GM19395 (cell line): ENCODE measurements at regions not wholly inside any gene's neighbourhood (a gene's known extent, or its start where the extent isn't known, plus 50 kb on each side); places are given as distances from the start of the nearest gene placed in this dataset.
A peak's percentile ranks its signal among the peaks of the same experiment; 100 is the strongest.

Source experiments
- ATAC-seq: cut with Tn5 transposase; IDR thresholded peaks from one replicate; pipeline ENCODE4 v1.9.1; 2021; ENCODE audit warnings: mild to moderate bottlenecking, moderate library complexity; ENCODE audit not compliant: unreplicated experiment

DNA sequence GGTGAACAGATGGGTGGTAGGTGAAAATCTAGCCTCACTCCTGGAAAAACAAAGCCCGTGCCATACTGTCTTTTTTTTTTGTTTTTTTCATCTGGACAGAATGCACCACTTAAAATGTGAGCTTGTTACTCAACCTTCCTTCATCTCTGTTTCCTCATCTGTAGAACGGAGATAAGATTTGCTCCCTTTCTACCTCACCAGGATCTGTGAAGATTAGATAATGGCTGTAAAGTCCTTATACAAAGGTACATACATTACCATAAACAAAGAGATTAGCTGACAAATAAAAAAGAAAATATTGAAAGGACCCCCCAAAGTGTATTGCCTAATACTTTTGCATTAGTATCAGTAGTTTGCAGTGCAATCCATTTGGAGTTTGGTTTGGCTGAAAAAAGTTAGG is 75.4 kb upstream of the ZEB2 start:
- no peak for ATAC-seq

DNA sequence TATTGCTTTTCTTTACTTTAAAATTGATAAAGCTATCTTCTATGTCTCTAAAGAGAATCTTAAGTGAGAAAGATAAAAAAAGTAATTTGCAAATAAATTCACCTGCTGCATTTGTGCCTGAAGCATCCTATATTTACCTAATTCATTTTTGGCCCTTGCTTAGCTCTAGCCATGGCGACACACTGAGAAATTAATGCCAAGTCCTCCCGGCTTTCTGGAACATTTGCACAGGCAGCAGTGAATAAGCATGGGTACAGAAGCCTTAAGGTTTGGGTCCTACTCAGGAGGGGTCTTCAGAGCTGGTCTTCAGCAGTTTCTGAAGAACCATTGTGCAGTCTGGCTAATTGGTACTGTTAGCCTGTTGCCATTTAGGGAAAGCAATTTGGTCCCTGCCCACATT is 73.9 kb upstream of the ZEB2 start:
- no peak for ATAC-seq

GRCh38 chr2:144592500-144593256 is 72.8 kb upstream of the ZEB2 start:
- ATAC-seq = no peak

DNA sequence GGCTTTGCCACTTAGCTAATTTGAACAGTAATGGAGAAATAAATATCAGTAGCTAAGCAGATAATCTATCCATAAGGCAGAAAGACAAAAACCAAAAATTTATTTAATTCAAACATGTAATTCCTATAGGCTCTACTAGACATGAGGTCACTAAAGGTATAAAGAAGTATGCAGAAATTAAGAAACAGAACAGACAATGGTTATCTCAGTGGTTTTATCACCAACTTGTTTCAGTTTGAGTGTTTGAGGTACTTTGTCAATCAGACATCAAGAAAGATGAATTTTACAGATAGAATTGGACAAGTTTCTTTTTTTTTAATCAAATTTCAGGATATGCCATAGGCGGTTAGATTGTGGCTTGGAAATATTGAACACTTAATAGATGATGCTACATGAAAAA is 67.4 kb upstream of the ZEB2 start:
- ATAC-seq = no peak

- ATAC-seq = no peak
These were observed 66.6 kb upstream of the ZEB2 start for GRCh38 chr2:144586476-144586875.

GRCh38 chr2:144583741-144584453 is 64.0 kb upstream of the ZEB2 start:
- ATAC-seq = no peak

DNA sequence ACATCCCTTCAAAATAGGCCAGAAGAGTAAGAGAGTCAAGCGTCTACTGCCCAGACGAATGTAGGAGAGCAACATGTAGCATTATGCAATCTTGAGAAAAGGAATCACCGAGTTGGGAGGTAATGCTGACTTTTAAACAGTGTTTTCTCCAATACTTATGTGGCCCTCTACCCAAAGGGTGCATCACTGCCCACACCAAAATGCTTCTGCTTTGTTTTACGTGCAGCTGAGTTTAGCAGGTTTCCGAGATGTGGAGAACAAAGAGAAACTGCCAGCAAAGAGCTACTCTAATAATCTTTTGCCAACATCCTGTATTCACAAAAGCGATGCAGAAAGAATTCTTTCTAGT is 63.4 kb upstream of the ZEB2 start:
- ATAC-seq = no peak

DNA sequence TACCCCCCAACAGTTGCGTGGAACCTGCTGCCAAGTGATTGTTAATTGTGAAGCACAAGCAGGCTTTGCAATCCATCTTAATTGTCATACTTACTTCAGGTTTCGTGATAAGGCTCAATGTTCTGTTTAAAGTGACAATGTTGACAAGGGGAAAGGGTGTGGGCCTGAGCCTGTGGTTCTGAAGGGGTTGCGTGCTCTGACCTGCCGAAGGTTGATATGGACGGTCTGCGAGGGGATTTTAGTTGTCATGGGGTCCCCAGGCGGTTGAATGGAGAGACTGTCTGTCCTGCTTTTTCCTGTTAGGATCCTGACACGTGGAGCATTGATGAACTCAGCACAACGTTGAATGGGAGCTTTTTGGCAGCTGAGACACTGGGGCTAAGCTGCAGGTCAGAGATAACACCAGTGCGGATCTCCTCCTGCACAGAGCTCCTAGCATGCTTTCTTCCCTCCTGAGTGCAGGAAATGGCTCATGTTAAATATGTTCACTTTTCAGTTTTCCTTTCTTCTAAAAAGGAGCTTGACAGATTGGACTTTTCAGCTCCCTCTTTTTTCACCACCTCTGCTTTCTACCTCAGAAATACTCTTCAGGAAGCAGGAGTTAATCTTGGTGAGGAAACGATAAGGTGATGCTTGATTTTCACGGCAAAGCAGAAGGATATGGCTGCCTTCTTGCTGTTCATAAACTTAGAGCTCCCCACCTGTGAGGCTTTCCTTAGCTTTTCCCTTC is 62.9 kb upstream of the ZEB2 start:
- no peak for ATAC-seq

GRCh38 chr2:144580521-144581161 is 60.7 kb upstream of the ZEB2 start:
- no peak for ATAC-seq

GRCh38 chr2:144579556-144579955 is 59.6 kb upstream of the ZEB2 start:
- no peak for ATAC-seq

GRCh38 chr2:144578099-144578498 is 58.2 kb upstream of the ZEB2 start:
- no peak for ATAC-seq

GRCh38 chr2:144572977-144573376 is 53.1 kb upstream of the ZEB2 start:
- ATAC-seq = peak; percentile 88

DNA sequence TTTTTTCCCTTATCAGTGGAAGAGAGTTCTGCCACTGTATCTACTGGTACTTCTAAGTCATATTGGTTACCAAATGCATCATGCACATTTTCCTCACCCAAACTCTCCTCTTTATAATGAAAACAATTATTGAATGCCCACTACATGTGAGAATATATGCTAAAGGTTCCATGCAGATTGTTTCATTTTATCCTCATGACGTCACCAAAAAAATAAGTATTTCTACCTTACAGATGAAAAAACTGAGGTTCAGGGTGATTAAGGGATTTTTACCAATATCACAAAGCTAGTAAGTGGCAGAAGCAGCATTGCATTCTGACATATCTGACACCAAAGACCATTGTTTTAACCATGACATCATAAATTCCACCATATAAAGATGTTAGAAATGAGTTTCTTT is 51.9 kb upstream of the ZEB2 start:
- no peak for ATAC-seq

GRCh38 chr2:144570566-144570965 is 50.6 kb upstream of the ZEB2 start:
- no peak for ATAC-seq
